SK-N-SH (cell line): ENCODE measurements at regions not wholly inside any gene's neighbourhood (a gene's known extent, or its start where the extent isn't known, plus 50 kb on each side); places are given as distances from the start of the nearest gene placed in this dataset.

Experiments
- CTCF ChIA-PET: fragments of 300-600, 350-600 bp; formaldehyde crosslinking; extraction: SDS; loops from one replicate; lab custom pipeline; 2021; lab: Yijun Ruan, JAX
- POLR2A ChIA-PET: fragments of 350-600 bp; sonication (Branson Sonifier 250); formaldehyde crosslinking; extraction: SDS; loops from one replicate; lab custom pipeline; 2020; ENCODE audit warnings: antibody characterized with exemption, inconsistent platforms; lab: Yijun Ruan, JAX
- DNase-seq: peaks from one replicate; pipeline ENCODE4 v3.0.0; 2012
- H2AFZ ChIP-seq: fragments of 200-600 bp; sonication (generic); 2 replicates; pipeline ENCODE4 v1.8.1; 2016; ENCODE audit warnings: antibody characterized with exemption, mild to moderate bottlenecking, low read depth
- H3F3A ChIP-seq: fragments of 200-600 bp; sonication (generic); replicated peaks from 2 replicates; pipeline ENCODE3; 2016; ENCODE audit warnings: antibody characterized with exemption, mild to moderate bottlenecking; ENCODE audit not compliant: insufficient read depth
- H3K27ac ChIP-seq, 2 experiments: fragments of 200-500 bp in 1 of 2; fragments of 200-600 bp in 1 of 2; sonication (Bioruptor generic) in 1 of 2; sonication (generic), shearing (Covaris generic) in 1 of 2; 2 replicates each; pipeline versions ENCODE4 v1.5.1 to v1.6.1; 2014 to 2016; ENCODE audit warnings: low read depth in 2 of 2, inconsistent platforms in 1 of 2, low read length in 1 of 2, mild to moderate bottlenecking in 1 of 2, mixed read lengths in 1 of 2
- H3K27me3 ChIP-seq: fragments of 200-600 bp; sonication (generic), shearing (Covaris generic); 2 replicates; pipeline ENCODE4 v1.6.1; 2016; ENCODE audit warnings: mixed run types; ENCODE audit not compliant: insufficient read depth
- H3K36me3 ChIP-seq, 2 experiments: fragments of 200-500 bp in 1 of 2; fragments of 200-600 bp in 1 of 2; sonication (Bioruptor generic) in 1 of 2; sonication (generic) in 1 of 2; replicated peaks in 1 of 2; 2 replicates each; pipeline versions ENCODE3 to v1.5.1; 2014 to 2016; ENCODE audit warnings: low read length in 1 of 2, mild to moderate bottlenecking in 1 of 2; ENCODE audit not compliant: insufficient read depth in 2 of 2, control insufficient read depth in 1 of 2
- H3K4me1 ChIP-seq, 2 experiments: fragments of 200-500 bp in 1 of 2; fragments of 200-600 bp in 1 of 2; sonication (Bioruptor generic) in 1 of 2; sonication (generic), shearing (Covaris generic) in 1 of 2; 2 replicates each; pipeline versions ENCODE4 v1.5.1 to v1.6.1; 2014 to 2016; ENCODE audit warnings: low read depth in 1 of 2, low read length in 1 of 2, mixed run types in 1 of 2; ENCODE audit not compliant: insufficient read depth in 2 of 2, control insufficient read depth in 1 of 2
- H3K4me2 ChIP-seq: fragments of 200-600 bp; sonication (generic), shearing (Covaris generic); 2 replicates; pipeline ENCODE4 v1.6.1; 2017; ENCODE audit warnings: mixed run types
- H3K4me3 ChIP-seq, 2 experiments: fragments of 200-500 bp in 1 of 2; fragments of 200-600 bp in 1 of 2; sonication (Bioruptor generic) in 1 of 2; sonication (generic), shearing (Covaris generic) in 1 of 2; 2 replicates each; pipeline versions ENCODE4 v1.5.1 to v1.8.1; 2014 to 2016; ENCODE audit warnings: low read depth in 2 of 2, inconsistent platforms in 1 of 2, low read length in 1 of 2, mild to moderate bottlenecking in 1 of 2, mixed read lengths in 1 of 2, moderate library complexity in 1 of 2
- H3K79me2 ChIP-seq: fragments of 200-600 bp; sonication (generic); 2 replicates; pipeline ENCODE4 v1.8.1; 2017; ENCODE audit warnings: mild to moderate bottlenecking; ENCODE audit not compliant: insufficient read depth
- H3K9ac ChIP-seq: fragments of 200-600 bp; sonication (generic); 2 replicates; pipeline ENCODE4 v1.6.1; 2017; ENCODE audit warnings: mixed run types
- H3K9me2 ChIP-seq: fragments of 200-600 bp; sonication (generic); 2 replicates; pipeline ENCODE4 v1.6.1; 2017; ENCODE audit warnings: mixed run types
- H3K9me3 ChIP-seq: fragments of 200-600 bp; sonication (generic); 2 replicates; pipeline ENCODE4 v1.6.1; 2017; ENCODE audit warnings: mixed run types, mild to moderate bottlenecking, moderate library complexity
- H4K20me1 ChIP-seq: fragments of 200-600 bp; sonication (generic); 2 replicates; pipeline ENCODE4 v1.6.1; 2017; ENCODE audit warnings: mild to moderate bottlenecking, mixed run types; ENCODE audit not compliant: insufficient read depth
- CHD2 ChIP-seq: fragments of 150-350 bp; IDR thresholded peaks from 2 replicates; pipeline ENCODE4 v1.6.1; 2018; ENCODE audit warnings: low read length; ENCODE audit not compliant: partially characterized antibody
- ELF1 ChIP-seq: IDR thresholded peaks from 2 replicates; pipeline ENCODE4 v1.4.0; 2012
- EZH2phosphoT487 ChIP-seq: fragments of 200-600 bp; sonication (generic); IDR thresholded peaks from 2 replicates; pipeline ENCODE4 v1.6.1; 2017; ENCODE audit warnings: low read depth, mixed run types, mild to moderate bottlenecking, antibody characterized with exemption, moderate library complexity, borderline replicate concordance
- FOXJ3 ChIP-seq: sonication (generic); formaldehyde crosslinking; IDR thresholded peaks from 2 replicates; pipeline ENCODE4 v1.5.1; 2020; ENCODE audit warnings: mild to moderate bottlenecking, missing genetic modification reagents
- GATA2 ChIP-seq: sonication (generic); formaldehyde crosslinking; IDR thresholded peaks from 2 replicates; pipeline ENCODE4 v1.5.0; 2020; ENCODE audit warnings: mild to moderate bottlenecking, missing genetic modification reagents
- MXI1 ChIP-seq: IDR thresholded peaks from 2 replicates; pipeline ENCODE4 v1.6.1; 2012; ENCODE audit warnings: mild to moderate bottlenecking, low read depth, low read length, improper control_type of control experiment
- NFIC ChIP-seq: IDR thresholded peaks from 2 replicates; pipeline ENCODE4 v1.4.0; 2012; ENCODE audit warnings: borderline replicate concordance
- POLR2AphosphoS5 ChIP-seq: IDR thresholded peaks from 2 replicates; pipeline ENCODE4 v1.6.1; 2012; ENCODE audit warnings: low read depth, low read length
- RAD21 ChIP-seq: IDR thresholded peaks from 2 replicates; pipeline ENCODE4 v1.6.1; 2012; ENCODE audit warnings: mild to moderate bottlenecking, low read length
- RFX5 ChIP-seq: IDR thresholded peaks from 2 replicates; pipeline ENCODE4 v1.6.1; 2012; ENCODE audit warnings: mild to moderate bottlenecking, improper control_type of control experiment, low read length
- RXRA ChIP-seq: IDR thresholded peaks from 2 replicates; pipeline ENCODE4 v1.4.0; 2012; ENCODE audit warnings: low read depth, mild to moderate bottlenecking, borderline replicate concordance
- SIN3A ChIP-seq: IDR thresholded peaks from 2 replicates; pipeline ENCODE4 v1.6.1; 2012; ENCODE audit warnings: low read depth, mild to moderate bottlenecking, low read length, moderate library complexity, borderline replicate concordance
- TAF1 ChIP-seq: IDR thresholded peaks from 2 replicates; pipeline ENCODE4 v1.6.1; 2012; ENCODE audit warnings: low read depth, mild to moderate bottlenecking, low read length, moderate library complexity, borderline replicate concordance
- TEAD4 ChIP-seq: IDR thresholded peaks from 2 replicates; pipeline ENCODE4 v1.4.0; 2012; ENCODE audit warnings: mild to moderate bottlenecking, borderline replicate concordance; ENCODE audit not compliant: insufficient read depth
- WGBS: methylation state at CpG from one replicate; pipeline ENCODE4 v1.1.6; 2017; ENCODE audit warnings: low lambda C conversion rate; 5-methylcytosine and 5-hydroxymethylcytosine counted together
- TF ChIP-seq, protein P1 (sequence below): IDR thresholded peaks from 2 replicates; pipeline ENCODE4 v1.6.1; 2012; ENCODE audit warnings: mild to moderate bottlenecking, low read depth, low read length, moderate library complexity
- TF ChIP-seq, protein P2 (sequence below): fragments of 150-350 bp; IDR thresholded peaks from 2 replicates; pipeline ENCODE4 v1.6.1; 2017; ENCODE audit warnings: antibody characterized with exemption, low read length, low read depth, borderline replicate concordance
- TF ChIP-seq, protein P3 (sequence below): IDR thresholded peaks from 2 replicates; pipeline ENCODE4; 2012

DNA sequence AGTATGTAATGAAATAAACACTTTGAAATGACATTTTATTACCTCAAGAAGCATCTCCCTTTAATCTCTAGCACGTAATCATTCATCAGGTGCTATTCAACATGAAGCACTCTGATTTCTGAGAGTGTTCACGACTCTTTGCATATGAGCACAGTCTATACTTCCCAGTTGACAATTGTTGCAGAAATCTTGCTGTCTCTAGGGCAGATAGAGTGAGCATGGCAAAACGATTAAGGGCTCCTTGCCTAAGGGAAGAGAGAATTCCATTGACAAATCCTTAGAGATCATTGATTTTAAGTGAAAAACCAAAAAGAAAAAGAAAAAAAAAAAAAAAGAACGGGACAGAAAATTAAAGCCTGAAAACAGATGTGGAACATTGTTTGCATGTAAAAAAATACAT is 107.6 kb downstream of the C12orf50 start:
- no peak overlapping the region for H2AFZ ChIP-seq
- ChIA-PET CTCF (interaction anchor here (1.3 kb wide), 1 partner anchor 75 kb away, joined by 4 read pairs; no protein-coding TSS in a partner anchor), POLR2A (no interaction called here)
- H3K9ac ChIP-seq, result no peak overlapping the region
- no peak overlapping the region for H3K4me3 ChIP-seq
- H3K27me3 ChIP-seq, result no peaks in the 10 kb centered on the region
- TF ChIP-seq TAF1 (no peak), TEAD4 (no peak), RFX5 (no peak), FOXJ3 (CRISPR knock-in tag) (no peak), GATA2 (CRISPR knock-in tag) (no peak), ELF1 (no peak), RXRA (no peak), SIN3A (no peak), POLR2AphosphoS5 (no peak), NFIC (no peak), MXI1 (no peak), CHD2 (no peak), EZH2phosphoT487 (no peak), RAD21 (no peak)
- TF ChIP-seq, protein P1, sequence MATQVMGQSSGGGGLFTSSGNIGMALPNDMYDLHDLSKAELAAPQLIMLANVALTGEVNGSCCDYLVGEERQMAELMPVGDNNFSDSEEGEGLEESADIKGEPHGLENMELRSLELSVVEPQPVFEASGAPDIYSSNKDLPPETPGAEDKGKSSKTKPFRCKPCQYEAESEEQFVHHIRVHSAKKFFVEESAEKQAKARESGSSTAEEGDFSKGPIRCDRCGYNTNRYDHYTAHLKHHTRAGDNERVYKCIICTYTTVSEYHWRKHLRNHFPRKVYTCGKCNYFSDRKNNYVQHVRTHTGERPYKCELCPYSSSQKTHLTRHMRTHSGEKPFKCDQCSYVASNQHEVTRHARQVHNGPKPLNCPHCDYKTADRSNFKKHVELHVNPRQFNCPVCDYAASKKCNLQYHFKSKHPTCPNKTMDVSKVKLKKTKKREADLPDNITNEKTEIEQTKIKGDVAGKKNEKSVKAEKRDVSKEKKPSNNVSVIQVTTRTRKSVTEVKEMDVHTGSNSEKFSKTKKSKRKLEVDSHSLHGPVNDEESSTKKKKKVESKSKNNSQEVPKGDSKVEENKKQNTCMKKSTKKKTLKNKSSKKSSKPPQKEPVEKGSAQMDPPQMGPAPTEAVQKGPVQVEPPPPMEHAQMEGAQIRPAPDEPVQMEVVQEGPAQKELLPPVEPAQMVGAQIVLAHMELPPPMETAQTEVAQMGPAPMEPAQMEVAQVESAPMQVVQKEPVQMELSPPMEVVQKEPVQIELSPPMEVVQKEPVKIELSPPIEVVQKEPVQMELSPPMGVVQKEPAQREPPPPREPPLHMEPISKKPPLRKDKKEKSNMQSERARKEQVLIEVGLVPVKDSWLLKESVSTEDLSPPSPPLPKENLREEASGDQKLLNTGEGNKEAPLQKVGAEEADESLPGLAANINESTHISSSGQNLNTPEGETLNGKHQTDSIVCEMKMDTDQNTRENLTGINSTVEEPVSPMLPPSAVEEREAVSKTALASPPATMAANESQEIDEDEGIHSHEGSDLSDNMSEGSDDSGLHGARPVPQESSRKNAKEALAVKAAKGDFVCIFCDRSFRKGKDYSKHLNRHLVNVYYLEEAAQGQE, result no peak
- TF ChIP-seq, protein P2, sequence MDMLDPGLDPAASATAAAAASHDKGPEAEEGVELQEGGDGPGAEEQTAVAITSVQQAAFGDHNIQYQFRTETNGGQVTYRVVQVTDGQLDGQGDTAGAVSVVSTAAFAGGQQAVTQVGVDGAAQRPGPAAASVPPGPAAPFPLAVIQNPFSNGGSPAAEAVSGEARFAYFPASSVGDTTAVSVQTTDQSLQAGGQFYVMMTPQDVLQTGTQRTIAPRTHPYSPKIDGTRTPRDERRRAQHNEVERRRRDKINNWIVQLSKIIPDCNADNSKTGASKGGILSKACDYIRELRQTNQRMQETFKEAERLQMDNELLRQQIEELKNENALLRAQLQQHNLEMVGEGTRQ, result no peak
- TF ChIP-seq, protein P3, sequence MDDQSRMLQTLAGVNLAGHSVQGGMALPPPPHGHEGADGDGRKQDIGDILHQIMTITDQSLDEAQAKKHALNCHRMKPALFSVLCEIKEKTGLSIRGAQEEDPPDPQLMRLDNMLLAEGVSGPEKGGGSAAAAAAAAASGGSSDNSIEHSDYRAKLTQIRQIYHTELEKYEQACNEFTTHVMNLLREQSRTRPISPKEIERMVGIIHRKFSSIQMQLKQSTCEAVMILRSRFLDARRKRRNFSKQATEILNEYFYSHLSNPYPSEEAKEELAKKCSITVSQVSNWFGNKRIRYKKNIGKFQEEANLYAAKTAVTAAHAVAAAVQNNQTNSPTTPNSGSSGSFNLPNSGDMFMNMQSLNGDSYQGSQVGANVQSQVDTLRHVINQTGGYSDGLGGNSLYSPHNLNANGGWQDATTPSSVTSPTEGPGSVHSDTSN, result no peak
- no peaks in the 10 kb centered on the region for H3K9me2 ChIP-seq
- no peaks in the 10 kb centered on the region for H4K20me1 ChIP-seq
- no peaks in the 10 kb centered on the region for H3K9me3 ChIP-seq
- no peak for DNase-seq
- no peak overlapping the region for H3K27ac ChIP-seq
- no peaks in the 10 kb centered on the region for H3K79me2 ChIP-seq
- H3K4me1 ChIP-seq, result peaks cover 3 to 5% of the 10 kb centered on the region in 2 experiments; a peak in 2 of 4 replicates
- H3K4me2 ChIP-seq, result no peak overlapping the region
- 59% methylated on average over 4 of the region's 4 CpGs for WGBS
- peaks cover 3% of the 10 kb centered on the region for H3F3A ChIP-seq
- no peaks in the 10 kb centered on the region for H3K36me3 ChIP-seq
